RWPE2 (cell line): ENCODE measurements at regions not wholly inside any gene's neighbourhood (a gene's known extent, or its start where the extent isn't known, plus 50 kb on each side); places are given as distances from the start of the nearest gene placed in this dataset.
A peak's percentile ranks its signal among the peaks of the same experiment; 100 is the strongest.

Experiments used
- ATAC-seq: fragments of 200-7000 bp; cut with Tn5 transposase; 3 replicates; pipeline ENCODE4 v1.9.1; 2021; ENCODE audit warnings: low read depth
- DNase-seq: peaks from one replicate; pipeline ENCODE4 v3.0.0-alpha.2; 2020; ENCODE audit warnings: low spot score
- H3K27ac ChIP-seq: fragments of 450-650 bp; 2 replicates; pipeline ENCODE4 v1.5.1; 2017; ENCODE audit warnings: mild to moderate bottlenecking; ENCODE audit not compliant: poor library complexity, severe bottlenecking
- H3K27me3 ChIP-seq: fragments of 250-450 bp; sonication (Bioruptor Pico); 2 replicates; pipeline ENCODE4 v1.5.1; 2021; ENCODE audit warnings: mild to moderate bottlenecking, moderate library complexity; ENCODE audit not compliant: insufficient read depth, poor library complexity, severe bottlenecking
- H3K36me3 ChIP-seq: fragments of 250-450 bp; sonication (Bioruptor Pico); 2 replicates; pipeline ENCODE4 v1.5.1; 2020; ENCODE audit warnings: low read depth, mild to moderate bottlenecking, moderate library complexity
- H3K4me1 ChIP-seq: fragments of 250-450 bp; sonication (Bioruptor Pico); 2 replicates; pipeline ENCODE4 v1.5.1; 2021; ENCODE audit warnings: mild to moderate bottlenecking, moderate library complexity; ENCODE audit not compliant: insufficient read depth, poor library complexity, severe bottlenecking
- H3K4me3 ChIP-seq: fragments of 250-450 bp; sonication (Bioruptor Pico); 2 replicates; pipeline ENCODE4 v1.5.1; 2021; ENCODE audit warnings: mild to moderate bottlenecking, moderate library complexity; ENCODE audit not compliant: severe bottlenecking
- H3K9me3 ChIP-seq: fragments of 250-450 bp; sonication (Bioruptor Pico); 2 replicates; pipeline ENCODE4 v1.5.1; 2021; ENCODE audit warnings: mild to moderate bottlenecking, moderate library complexity; ENCODE audit not compliant: severe bottlenecking
- CTCF ChIP-seq: fragments of 450-650 bp; IDR thresholded peaks from one replicate; pipeline ENCODE4 v1.5.1; 2017; ENCODE audit warnings: mild to moderate bottlenecking, moderate library complexity; ENCODE audit not compliant: poor library complexity, severe bottlenecking

DNA sequence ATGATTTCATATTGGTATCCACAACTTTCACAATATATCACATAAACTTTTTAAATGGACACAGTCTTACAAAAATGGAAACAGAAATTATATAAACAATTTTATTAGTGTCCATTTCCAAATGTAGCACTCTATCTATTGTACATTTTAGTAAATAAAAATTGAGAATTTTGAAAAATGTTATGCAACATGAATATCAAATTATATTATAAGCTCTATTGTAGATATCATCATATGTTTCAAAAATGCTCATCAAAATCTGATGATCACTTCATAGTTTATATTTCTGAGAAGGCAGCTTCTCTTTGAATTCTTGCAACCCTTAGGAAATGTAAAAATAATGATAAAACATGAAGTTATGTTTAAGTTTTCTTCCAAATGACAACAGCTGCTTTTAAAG lies 1928.6 kb downstream of the PCDH9 start:
- ATAC-seq (no peak), DNase-seq (no peak)
- Histone ChIP-seq H3K36me3 (no peaks in the 10 kb centered on the region), H3K4me1 (no peaks in the 10 kb centered on the region), H3K9me3 (no peaks in the 10 kb centered on the region), H3K27ac (no peak overlapping the region), H3K27me3 (no peaks in the 10 kb centered on the region), H3K4me3 (no peak overlapping the region)
- no peak for TF ChIP-seq CTCF

- no peak overlapping the region for H3K4me3 ChIP-seq
- no peaks in the 10 kb centered on the region for H3K9me3 ChIP-seq
- no peaks in the 10 kb centered on the region for H3K4me1 ChIP-seq
- H3K36me3 ChIP-seq: no peaks in the 10 kb centered on the region
- no peak for TF ChIP-seq CTCF
- H3K27me3 ChIP-seq: no peaks in the 10 kb centered on the region
- no peak for DNase-seq
- H3K27ac ChIP-seq: no peak overlapping the region
- ATAC-seq: no peak
Measured at GRCh38 chr13:65300220-65300619, 1929.9 kb downstream of the PCDH9 start.

DNA sequence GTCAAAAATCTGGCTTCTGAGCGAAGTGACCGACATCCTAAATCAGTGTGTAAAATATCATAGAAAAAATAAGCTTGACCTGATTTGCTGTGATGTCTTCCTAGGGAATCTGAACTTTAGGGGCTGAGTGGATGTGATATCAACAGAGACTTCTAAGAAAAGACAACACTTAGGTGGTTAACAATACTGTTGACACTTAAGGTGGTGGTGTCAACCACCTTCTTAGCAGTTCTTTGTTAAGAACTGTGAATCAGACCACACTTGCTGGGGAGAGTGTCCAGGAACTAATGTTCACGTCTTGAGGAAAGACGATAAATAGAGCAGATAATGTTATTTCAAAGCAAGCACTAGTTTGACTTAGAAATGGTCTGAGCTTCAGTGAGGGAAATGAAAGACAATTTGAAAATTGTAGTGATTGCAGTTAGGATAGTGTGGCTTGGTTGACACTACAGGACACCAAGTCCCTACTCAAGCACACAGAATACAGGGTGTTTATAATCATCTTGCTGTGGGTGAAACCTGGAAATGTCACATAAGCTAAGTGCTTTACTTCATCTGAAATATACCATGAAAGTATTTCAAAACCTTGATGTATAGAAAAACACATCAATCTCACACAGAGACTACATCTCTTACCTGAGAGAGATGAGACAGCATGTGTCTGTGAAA lies 1936.5 kb downstream of the PCDH9 start:
- Histone ChIP-seq H3K27me3 (no peaks in the 10 kb centered on the region), H3K4me3 (no peak overlapping the region), H3K36me3 (no peaks in the 10 kb centered on the region), H3K27ac (no peak overlapping the region), H3K4me1 (no peaks in the 10 kb centered on the region), H3K9me3 (no peaks in the 10 kb centered on the region)
- ATAC-seq: no peak
- DNase-seq: no peak
- no peak for TF ChIP-seq CTCF

DNA sequence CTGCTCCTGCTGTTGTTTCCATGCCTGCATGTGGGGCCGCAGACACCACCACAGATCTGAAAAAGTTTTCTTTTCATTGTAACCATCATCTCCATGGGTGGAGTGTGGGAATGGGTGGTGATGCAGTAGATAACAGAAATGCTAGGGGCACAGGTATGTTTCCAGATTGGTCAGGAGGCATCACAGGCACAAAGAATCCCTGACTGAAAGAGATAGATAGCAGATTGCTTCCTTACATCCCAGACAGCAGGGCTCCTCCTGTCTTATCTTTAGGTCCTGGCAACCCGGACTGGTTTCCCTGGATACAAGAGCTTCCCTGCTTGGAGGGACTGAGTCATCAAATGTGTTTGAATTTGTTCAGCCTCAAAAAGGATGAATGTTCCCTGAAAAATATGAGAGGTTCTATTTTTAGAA lies 1937.6 kb downstream of the PCDH9 start:
- H3K9me3 ChIP-seq: no peaks in the 10 kb centered on the region
- TF ChIP-seq CTCF: no peak
- DNase-seq: no peak
- no peaks in the 10 kb centered on the region for H3K4me1 ChIP-seq
- H3K27ac ChIP-seq: no peak overlapping the region
- ATAC-seq: peak; percentile 42; the same call in 1 of the 3 replicates
- H3K27me3 ChIP-seq: no peaks in the 10 kb centered on the region
- no peak overlapping the region for H3K4me3 ChIP-seq
- H3K36me3 ChIP-seq: no peaks in the 10 kb centered on the region

- H3K4me1 ChIP-seq: no peaks in the 10 kb centered on the region
- no peaks in the 10 kb centered on the region for H3K36me3 ChIP-seq
- H3K9me3 ChIP-seq: no peaks in the 10 kb centered on the region
- H3K27ac ChIP-seq: no peak overlapping the region
- H3K4me3 ChIP-seq: no peak overlapping the region
- no peak for TF ChIP-seq CTCF
- no peak for ATAC-seq
- H3K27me3 ChIP-seq: no peaks in the 10 kb centered on the region
- DNase-seq: no peak
Measured at GRCh38 chr13:65287405-65287804, 1942.7 kb downstream of the PCDH9 start.
